GM23248 (cell line): ENCODE measurements at regions not wholly inside any gene's neighbourhood (a gene's known extent, or its start where the extent isn't known, plus 50 kb on each side); places are given as distances from the start of the nearest gene placed in this dataset.

ENCODE experiments used
- EZH2 ChIP-seq: fragments of 200-600 bp; sonication (generic); IDR thresholded peaks from 2 replicates; pipeline ENCODE4 v1.6.1; 2018; ENCODE audit warnings: antibody characterized with exemption, mild to moderate bottlenecking; ENCODE audit not compliant: insufficient read depth, poor library complexity, severe bottlenecking
- EZH2phosphoT487 ChIP-seq: fragments of 200-600 bp; sonication (generic); IDR thresholded peaks from 2 replicates; pipeline ENCODE4 v1.6.1; 2018; ENCODE audit warnings: antibody characterized with exemption, moderate library complexity, mild to moderate bottlenecking, low read depth; ENCODE audit not compliant: insufficient read depth

- no peak for TF ChIP-seq EZH2
- TF ChIP-seq EZH2phosphoT487 = no peak
Observed at GRCh38 chr1:232883992-232884661, 66.3 kb upstream of the NTPCR start.
